ENCODE measurements at regions not wholly inside any gene's neighbourhood (a gene's known extent, or its start where the extent isn't known, plus 50 kb on each side); places are given as distances from the start of the nearest gene placed in this dataset.

DNA sequence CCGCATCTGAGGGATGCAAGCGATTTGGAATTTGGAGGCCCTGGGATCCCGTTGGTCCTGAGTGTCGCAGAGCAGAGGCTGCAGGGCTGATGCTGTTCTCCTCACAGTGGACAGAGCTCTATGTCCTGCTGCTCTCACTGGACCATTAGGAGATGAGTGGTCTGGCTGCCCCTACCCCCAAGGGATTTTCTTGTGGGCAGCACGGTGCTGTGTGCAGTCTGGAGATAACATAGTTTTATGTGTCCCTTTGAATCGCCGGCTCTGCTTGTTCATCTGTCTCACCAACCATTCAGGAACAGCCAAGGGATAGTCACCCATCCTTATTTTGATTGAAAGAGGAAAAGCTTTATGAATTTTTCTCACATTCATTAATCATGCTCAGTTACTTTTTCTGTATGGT lies 49.9 kb downstream of the CHRM3 start:
- H3K36me3 ChIP-seq: no peaks in the 10 kb centered on the region
- no peak for TF ChIP-seq EZH2 (IDR thresholded peaks at IDR 0.05)
- TF ChIP-seq EZH2phosphoT487 (IDR thresholded peaks at IDR 0.05): no peak
- TF ChIP-seq, protein P1, sequence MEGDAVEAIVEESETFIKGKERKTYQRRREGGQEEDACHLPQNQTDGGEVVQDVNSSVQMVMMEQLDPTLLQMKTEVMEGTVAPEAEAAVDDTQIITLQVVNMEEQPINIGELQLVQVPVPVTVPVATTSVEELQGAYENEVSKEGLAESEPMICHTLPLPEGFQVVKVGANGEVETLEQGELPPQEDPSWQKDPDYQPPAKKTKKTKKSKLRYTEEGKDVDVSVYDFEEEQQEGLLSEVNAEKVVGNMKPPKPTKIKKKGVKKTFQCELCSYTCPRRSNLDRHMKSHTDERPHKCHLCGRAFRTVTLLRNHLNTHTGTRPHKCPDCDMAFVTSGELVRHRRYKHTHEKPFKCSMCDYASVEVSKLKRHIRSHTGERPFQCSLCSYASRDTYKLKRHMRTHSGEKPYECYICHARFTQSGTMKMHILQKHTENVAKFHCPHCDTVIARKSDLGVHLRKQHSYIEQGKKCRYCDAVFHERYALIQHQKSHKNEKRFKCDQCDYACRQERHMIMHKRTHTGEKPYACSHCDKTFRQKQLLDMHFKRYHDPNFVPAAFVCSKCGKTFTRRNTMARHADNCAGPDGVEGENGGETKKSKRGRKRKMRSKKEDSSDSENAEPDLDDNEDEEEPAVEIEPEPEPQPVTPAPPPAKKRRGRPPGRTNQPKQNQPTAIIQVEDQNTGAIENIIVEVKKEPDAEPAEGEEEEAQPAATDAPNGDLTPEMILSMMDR (IDR thresholded peaks at IDR 0.05): no peak
- H3K4me3 ChIP-seq: no peak overlapping the region
- no peak overlapping the region for H3K4me3 Mint-ChIP-seq
- H3K9ac ChIP-seq: no peak overlapping the region
- H3F3A ChIP-seq (ENCODE audit: low read depth): no peaks in the 10 kb centered on the region
- peaks cover 2% of the 10 kb centered on the region for H3K9me3 Mint-ChIP-seq
- DNase-seq (ENCODE audit: low spot score): no peak
- no peaks in the 10 kb centered on the region for H3K9me3 ChIP-seq (ENCODE audit: low read depth)
- H3K27me3 Mint-ChIP-seq (ENCODE audit: insufficient read depth, low read depth): no peaks in the 10 kb centered on the region
- no peak overlapping the region for H3K27ac Mint-ChIP-seq
- no peaks in the 10 kb centered on the region for H3K4me1 ChIP-seq
- no peaks in the 10 kb centered on the region for H3K79me2 ChIP-seq (ENCODE audit: low read depth)
- no peaks in the 10 kb centered on the region for H3K4me1 Mint-ChIP-seq
- H4K20me1 ChIP-seq (ENCODE audit: low read depth): no peaks in the 10 kb centered on the region
- H3K36me3 Mint-ChIP-seq: no peaks in the 10 kb centered on the region
- no peak overlapping the region for H3K4me2 ChIP-seq
- H3K27ac ChIP-seq: no peak overlapping the region
- H3K27me3 ChIP-seq: no peaks in the 10 kb centered on the region
- no peak overlapping the region for H2AFZ ChIP-seq (replicated peaks)

DNA sequence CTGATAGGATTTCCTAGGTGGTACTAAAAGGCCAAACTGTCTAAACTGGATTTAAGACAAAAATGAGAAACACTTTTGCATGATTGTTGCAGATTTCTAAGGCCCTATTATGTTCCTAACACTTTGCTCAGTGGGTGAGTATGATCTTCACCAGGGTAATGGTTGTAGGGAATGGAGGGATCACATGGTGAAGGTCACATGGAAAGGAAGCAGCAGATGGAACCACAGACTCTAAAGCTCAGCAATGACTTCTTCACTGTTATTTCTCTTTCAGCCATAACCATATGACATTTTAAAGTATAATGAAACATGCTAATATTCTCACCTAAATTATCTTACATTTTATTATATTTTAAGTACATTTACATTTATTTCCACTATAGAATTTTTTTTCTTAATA lies 51.5 kb downstream of the CHRM3 start:
- Histone ChIP-seq H3K36me3 (no peaks in the 10 kb centered on the region), H2AFZ (replicated peaks) (no peak overlapping the region), H3K4me3 (no peak overlapping the region), H3K4me2 (no peak overlapping the region), H3K9me3 (ENCODE audit: low read depth) (no peaks in the 10 kb centered on the region), H3K4me1 (no peaks in the 10 kb centered on the region), H4K20me1 (ENCODE audit: low read depth) (no peaks in the 10 kb centered on the region), H3K27ac (no peak overlapping the region), H3F3A (ENCODE audit: low read depth) (no peaks in the 10 kb centered on the region), H3K27me3 (no peaks in the 10 kb centered on the region), H3K79me2 (ENCODE audit: low read depth) (no peaks in the 10 kb centered on the region), H3K9ac (no peak overlapping the region)
- no peak overlapping the region for H3K27ac Mint-ChIP-seq
- TF ChIP-seq EZH2phosphoT487 (IDR thresholded peaks at IDR 0.05) (no peak), EZH2 (IDR thresholded peaks at IDR 0.05) (no peak)
- TF ChIP-seq, protein P1 (IDR thresholded peaks at IDR 0.05): no peak
- H3K27me3 Mint-ChIP-seq (ENCODE audit: insufficient read depth, low read depth): no peaks in the 10 kb centered on the region
- H3K36me3 Mint-ChIP-seq: no peaks in the 10 kb centered on the region
- peaks cover 2% of the 10 kb centered on the region for H3K9me3 Mint-ChIP-seq
- H3K4me1 Mint-ChIP-seq: no peaks in the 10 kb centered on the region
- DNase-seq (ENCODE audit: low spot score): no peak
- no peak overlapping the region for H3K4me3 Mint-ChIP-seq

DNA sequence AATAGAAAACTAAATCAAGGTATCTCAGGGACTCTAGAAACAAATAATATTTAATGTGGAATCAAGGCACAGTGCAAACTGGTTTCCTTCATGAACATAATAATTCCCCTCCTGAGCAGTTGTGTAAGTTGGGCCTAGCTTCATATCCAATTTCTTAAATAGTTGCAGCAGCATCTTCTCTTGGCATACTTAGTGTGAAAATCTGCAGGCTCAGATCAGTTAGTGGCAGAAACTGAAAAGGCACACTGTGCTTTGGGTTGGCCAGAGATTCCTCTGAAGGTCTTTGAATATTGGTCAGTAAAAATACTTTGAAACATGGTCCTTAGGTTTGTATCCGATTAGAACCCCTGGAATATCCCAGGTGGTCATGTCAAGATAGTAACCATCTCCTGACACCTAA lies 52.5 kb downstream of the CHRM3 start:
- H3K4me3 ChIP-seq: no peak overlapping the region
- no peaks in the 10 kb centered on the region for H3K4me1 ChIP-seq
- no peak overlapping the region for H3K27ac ChIP-seq
- H4K20me1 ChIP-seq (ENCODE audit: low read depth): no peaks in the 10 kb centered on the region
- no peaks in the 10 kb centered on the region for H3F3A ChIP-seq (ENCODE audit: low read depth)
- no peak overlapping the region for H3K9ac ChIP-seq
- no peaks in the 10 kb centered on the region for H3K79me2 ChIP-seq (ENCODE audit: low read depth)
- no peak overlapping the region for H3K27ac Mint-ChIP-seq
- no peaks in the 10 kb centered on the region for H3K36me3 Mint-ChIP-seq
- H3K4me1 Mint-ChIP-seq: no peaks in the 10 kb centered on the region
- DNase-seq (ENCODE audit: low spot score): no peak
- TF ChIP-seq EZH2phosphoT487 (IDR thresholded peaks at IDR 0.05) (no peak), EZH2 (IDR thresholded peaks at IDR 0.05) (no peak)
- TF ChIP-seq, protein P1 (IDR thresholded peaks at IDR 0.05): no peak
- no peaks in the 10 kb centered on the region for H3K27me3 ChIP-seq
- H3K4me3 Mint-ChIP-seq: no peak overlapping the region
- H2AFZ ChIP-seq (replicated peaks): no peak overlapping the region
- no peak overlapping the region for H3K4me2 ChIP-seq
- H3K9me3 ChIP-seq (ENCODE audit: low read depth): no peaks in the 10 kb centered on the region
- no peaks in the 10 kb centered on the region for H3K27me3 Mint-ChIP-seq (ENCODE audit: insufficient read depth, low read depth)
- H3K36me3 ChIP-seq: no peaks in the 10 kb centered on the region
- H3K9me3 Mint-ChIP-seq: peaks cover 2% of the 10 kb centered on the region

DNA sequence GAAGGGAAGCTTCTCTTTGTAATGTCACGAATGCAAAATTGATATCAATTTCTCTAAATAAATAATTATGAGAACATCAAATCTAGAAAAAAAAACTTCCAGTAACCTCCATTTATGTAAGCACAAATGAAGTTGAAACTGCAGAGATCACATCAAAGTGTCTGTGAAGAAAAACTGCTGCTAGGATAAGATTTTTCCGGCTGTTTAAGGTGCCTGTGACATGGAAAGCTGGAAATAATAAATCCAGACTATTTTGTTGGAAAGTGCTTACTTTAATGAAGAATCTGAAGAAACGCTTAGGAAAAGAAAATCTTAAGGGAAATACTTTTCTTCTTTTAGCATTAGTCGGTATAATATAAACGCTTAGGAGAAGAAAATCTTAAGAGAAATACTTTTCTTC lies 57.0 kb downstream of the CHRM3 start:
- Histone ChIP-seq H3K4me2 (no peak overlapping the region), H3K27ac (no peak overlapping the region), H3K79me2 (ENCODE audit: low read depth) (no peaks in the 10 kb centered on the region), H3K9me3 (ENCODE audit: low read depth) (no peaks in the 10 kb centered on the region), H4K20me1 (ENCODE audit: low read depth) (no peaks in the 10 kb centered on the region), H3K9ac (no peak overlapping the region), H3K36me3 (no peaks in the 10 kb centered on the region), H3K27me3 (no peaks in the 10 kb centered on the region), H3F3A (ENCODE audit: low read depth) (no peaks in the 10 kb centered on the region), H2AFZ (replicated peaks) (no peak overlapping the region), H3K4me1 (no peaks in the 10 kb centered on the region), H3K4me3 (no peak overlapping the region)
- no peak overlapping the region for H3K4me3 Mint-ChIP-seq
- no peak overlapping the region for H3K27ac Mint-ChIP-seq
- no peaks in the 10 kb centered on the region for H3K4me1 Mint-ChIP-seq
- no peaks in the 10 kb centered on the region for H3K27me3 Mint-ChIP-seq (ENCODE audit: insufficient read depth, low read depth)
- peaks cover 2% of the 10 kb centered on the region for H3K9me3 Mint-ChIP-seq
- TF ChIP-seq EZH2 (IDR thresholded peaks at IDR 0.05) (no peak), EZH2phosphoT487 (IDR thresholded peaks at IDR 0.05) (no peak)
- TF ChIP-seq, protein P1 (IDR thresholded peaks at IDR 0.05): no peak
- no peaks in the 10 kb centered on the region for H3K36me3 Mint-ChIP-seq
- DNase-seq (ENCODE audit: low spot score): no peak
